Cardiac fibroblast (primary cell): ENCODE measurements at regions not wholly inside any gene's neighbourhood (a gene's known extent, or its start where the extent isn't known, plus 50 kb on each side); places are given as distances from the start of the nearest gene placed in this dataset.

ENCODE experiments used
- DNase-seq, 2 donors: peaks; one replicate each; pipeline versions ENCODE4 v3.0.0 to v3.0.0-alpha.2; 2010; ENCODE audit warnings: low read depth in 2 of 2
- H3K4me3 ChIP-seq, 2 donors: replicated peaks in 1 of 2; 1 replicate in 1 of 2; 2 replicates in 1 of 2; pipeline ENCODE4 v1.5.1; 2011; ENCODE audit warnings: low read depth in 2 of 2, low read length in 2 of 2, mild to moderate bottlenecking in 2 of 2, moderate library complexity in 1 of 2
- TF ChIP-seq, protein P1 (sequence below): IDR thresholded peaks from one replicate; pipeline ENCODE4 v1.5.1; 2011; ENCODE audit warnings: low read depth, mild to moderate bottlenecking, low read length, inconsistent platforms

DNA sequence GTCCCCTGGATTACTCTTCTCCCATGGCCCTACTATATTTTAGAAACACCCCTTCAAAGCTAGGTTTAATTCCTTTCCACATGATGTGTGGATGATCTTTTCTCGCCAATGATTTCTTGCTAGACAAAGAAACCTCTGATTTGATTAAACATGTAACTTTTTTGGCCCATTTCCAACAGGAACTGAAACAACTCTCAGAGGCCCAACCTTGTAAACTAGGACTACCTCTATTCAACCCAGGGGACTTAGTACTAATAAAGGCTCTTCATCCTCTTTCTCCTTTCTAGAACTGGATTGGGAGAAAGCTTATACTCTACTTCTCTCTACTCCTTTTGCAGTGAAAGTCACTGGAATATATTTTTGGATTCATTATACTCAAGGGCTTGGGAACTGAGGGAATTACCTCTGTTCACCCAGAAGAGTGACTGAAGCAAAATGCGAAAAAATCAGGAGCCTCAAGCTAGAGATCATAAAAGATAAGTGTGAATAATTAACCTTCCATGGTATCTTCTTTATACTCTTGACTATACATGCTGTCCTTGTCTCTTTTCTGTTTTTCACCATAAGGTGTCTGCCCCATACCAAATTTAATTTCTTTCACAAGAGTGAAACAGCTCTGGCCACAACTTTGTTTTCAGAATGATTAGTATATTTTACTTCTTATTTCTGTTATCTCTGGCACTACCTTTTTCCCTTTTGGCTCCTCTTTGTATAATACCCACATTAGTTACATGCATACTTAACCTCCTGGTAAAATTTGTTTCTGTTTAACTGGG lies 977.6 kb downstream of the SLITRK5 start:
- no peak overlapping the region for H3K4me3 ChIP-seq
- TF ChIP-seq, protein P1, sequence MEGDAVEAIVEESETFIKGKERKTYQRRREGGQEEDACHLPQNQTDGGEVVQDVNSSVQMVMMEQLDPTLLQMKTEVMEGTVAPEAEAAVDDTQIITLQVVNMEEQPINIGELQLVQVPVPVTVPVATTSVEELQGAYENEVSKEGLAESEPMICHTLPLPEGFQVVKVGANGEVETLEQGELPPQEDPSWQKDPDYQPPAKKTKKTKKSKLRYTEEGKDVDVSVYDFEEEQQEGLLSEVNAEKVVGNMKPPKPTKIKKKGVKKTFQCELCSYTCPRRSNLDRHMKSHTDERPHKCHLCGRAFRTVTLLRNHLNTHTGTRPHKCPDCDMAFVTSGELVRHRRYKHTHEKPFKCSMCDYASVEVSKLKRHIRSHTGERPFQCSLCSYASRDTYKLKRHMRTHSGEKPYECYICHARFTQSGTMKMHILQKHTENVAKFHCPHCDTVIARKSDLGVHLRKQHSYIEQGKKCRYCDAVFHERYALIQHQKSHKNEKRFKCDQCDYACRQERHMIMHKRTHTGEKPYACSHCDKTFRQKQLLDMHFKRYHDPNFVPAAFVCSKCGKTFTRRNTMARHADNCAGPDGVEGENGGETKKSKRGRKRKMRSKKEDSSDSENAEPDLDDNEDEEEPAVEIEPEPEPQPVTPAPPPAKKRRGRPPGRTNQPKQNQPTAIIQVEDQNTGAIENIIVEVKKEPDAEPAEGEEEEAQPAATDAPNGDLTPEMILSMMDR: no peak
- DNase-seq: no peak

DNA sequence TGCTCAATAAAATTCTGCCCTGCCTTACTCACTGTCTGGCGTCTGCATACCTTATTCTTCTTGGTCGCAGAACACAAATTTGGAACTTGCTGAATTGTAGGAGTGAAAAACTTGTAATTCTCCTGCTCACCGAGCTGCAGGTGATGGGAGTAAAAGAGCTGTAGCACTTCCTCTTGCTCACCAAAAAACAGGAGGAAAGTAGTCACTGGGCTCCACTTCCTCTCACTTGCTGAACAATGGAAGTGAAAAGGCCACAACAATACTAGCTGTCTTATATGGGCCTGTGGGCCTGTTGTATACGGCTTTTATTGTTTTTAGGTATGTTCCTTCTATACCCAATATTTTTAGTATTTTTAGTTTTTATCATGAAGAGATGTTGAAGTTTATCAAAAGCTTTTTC lies 978.7 kb downstream of the SLITRK5 start:
- TF ChIP-seq, protein P1: no peak
- no peak for DNase-seq
- H3K4me3 ChIP-seq: no peak overlapping the region

DNA sequence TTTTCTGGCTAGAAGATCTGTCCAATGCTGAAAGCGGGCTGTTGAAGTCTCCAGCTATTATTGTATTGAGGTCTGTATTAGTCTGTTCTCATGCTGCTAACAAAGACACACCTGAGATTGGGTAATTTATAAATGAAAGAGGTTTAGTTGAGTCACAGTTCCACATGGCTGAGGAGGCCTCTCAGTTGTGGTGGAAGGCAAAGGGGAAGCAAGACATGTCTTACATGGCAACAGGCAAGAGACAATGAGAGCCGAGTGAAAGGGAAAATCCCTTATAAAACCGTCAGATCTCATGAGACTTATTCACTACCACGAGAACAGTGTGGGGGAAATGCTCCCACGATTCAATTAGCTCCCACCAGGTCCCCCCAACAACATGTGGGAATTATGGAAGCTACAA lies 980.4 kb downstream of the SLITRK5 start:
- TF ChIP-seq, protein P1: no peak
- no peak for DNase-seq
- H3K4me3 ChIP-seq: no peak overlapping the region

DNA sequence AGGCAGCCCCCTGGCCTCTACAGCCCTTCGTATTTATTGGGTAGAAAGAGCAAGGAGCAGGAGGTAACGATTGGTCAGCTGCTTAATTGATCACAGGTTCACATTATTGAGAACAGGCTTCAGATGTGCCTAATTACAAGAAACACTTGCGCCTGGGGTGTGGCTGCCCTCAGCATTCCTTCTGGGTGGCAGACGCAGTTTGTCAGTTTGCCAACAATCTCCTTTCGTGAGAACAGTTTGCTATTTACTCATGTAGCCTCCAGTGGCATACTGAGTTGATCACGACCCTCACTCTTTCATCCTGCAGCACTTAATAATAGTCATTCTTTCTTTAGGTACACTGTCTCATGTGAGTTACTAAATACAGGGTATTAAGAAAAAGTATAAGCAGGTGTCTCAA lies 985.6 kb downstream of the SLITRK5 start:
- H3K4me3 ChIP-seq: no peak overlapping the region
- no peak for DNase-seq
- TF ChIP-seq, protein P1: no peak

DNA sequence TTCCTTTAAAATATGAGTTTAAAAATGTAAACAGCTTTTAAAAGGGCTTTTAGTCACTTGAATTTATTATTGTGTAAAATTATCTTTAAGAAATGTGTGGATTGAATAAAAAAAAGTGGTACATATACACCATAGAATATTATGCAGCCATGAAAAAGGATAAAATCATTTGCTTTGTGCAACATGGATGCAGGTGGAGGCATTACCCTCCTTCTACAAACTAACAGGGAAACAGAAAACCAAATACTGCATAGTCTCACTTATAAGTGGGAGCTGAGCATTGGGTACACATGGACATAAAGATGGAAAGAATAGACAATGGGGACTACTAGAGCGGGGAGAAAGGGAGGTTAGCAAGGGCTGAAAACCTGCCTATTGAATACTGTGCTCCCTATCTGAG lies 999.3 kb downstream of the SLITRK5 start:
- no peak overlapping the region for H3K4me3 ChIP-seq
- no peak for DNase-seq
- TF ChIP-seq, protein P1: no peak

DNA sequence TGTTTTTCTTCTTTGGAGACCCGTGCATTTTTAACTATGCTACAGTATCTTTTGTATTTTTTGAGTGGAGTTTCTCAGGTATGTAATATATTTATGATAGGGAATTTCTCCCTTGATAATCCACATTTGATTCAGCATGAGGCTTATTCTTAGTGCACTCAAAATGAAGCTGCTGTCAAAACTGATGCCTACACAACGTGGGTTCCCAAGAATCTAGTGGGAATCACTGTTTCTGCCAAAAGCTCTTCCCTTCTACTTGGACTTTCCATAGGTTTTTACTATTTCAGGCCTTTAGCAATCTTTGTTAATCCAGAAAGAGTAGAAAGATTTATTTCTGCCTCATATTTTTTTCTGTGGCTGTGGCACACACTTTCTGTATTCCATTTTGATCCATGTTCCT lies 1003.7 kb downstream of the SLITRK5 start:
- DNase-seq: no peak
- TF ChIP-seq, protein P1: no peak
- H3K4me3 ChIP-seq: no peak overlapping the region
